OCI-LY1 (cell line): ENCODE measurements at regions not wholly inside any gene's neighbourhood (a gene's known extent, or its start where the extent isn't known, plus 50 kb on each side); places are given as distances from the start of the nearest gene placed in this dataset.

Source experiments
- H2AFZ ChIP-seq: fragments of 200-600 bp; sonication (generic), shearing (Covaris generic); 2 replicates; pipeline ENCODE4 v1.6.0; 2014; ENCODE audit warnings: antibody characterized with exemption, mild to moderate bottlenecking, low read length
- H3F3A ChIP-seq: fragments of 200-600 bp; sonication (generic), shearing (Covaris generic); 2 replicates; pipeline ENCODE4 v1.6.0; 2014; ENCODE audit warnings: mild to moderate bottlenecking, antibody characterized with exemption, low read length, moderate library complexity; ENCODE audit not compliant: insufficient read depth
- H3K27ac ChIP-seq: fragments of 200-600 bp; sonication (generic); 2 replicates; pipeline ENCODE4 v1.5.1; 2014; ENCODE audit warnings: low read length, mixed run types, mild to moderate bottlenecking, low read depth; ENCODE audit not compliant: poor library complexity, severe bottlenecking
- H3K27me3 ChIP-seq: fragments of 200-600 bp; sonication (generic); 2 replicates; pipeline ENCODE4 v1.6.0; 2014; ENCODE audit warnings: antibody characterized with exemption, mild to moderate bottlenecking, low read length, moderate library complexity; ENCODE audit not compliant: insufficient read depth
- H3K36me3 ChIP-seq: fragments of 200-600 bp; sonication (generic); 2 replicates; pipeline ENCODE4 v1.6.1; 2014; ENCODE audit warnings: mild to moderate bottlenecking, antibody characterized with exemption, low read length, moderate library complexity, mixed read lengths; ENCODE audit not compliant: insufficient read depth
- H3K4me1 ChIP-seq: fragments of 200-600 bp; sonication (generic); 2 replicates; pipeline ENCODE4 v1.5.1; 2014; ENCODE audit warnings: mild to moderate bottlenecking, low read length, moderate library complexity; ENCODE audit not compliant: insufficient read depth, severe bottlenecking
- H3K4me2 ChIP-seq: fragments of 200-600 bp; sonication (generic), shearing (Covaris generic); 2 replicates; pipeline ENCODE4 v1.6.1; 2014; ENCODE audit warnings: low read length
- H3K4me3 ChIP-seq: fragments of 200-600 bp; sonication (generic); 2 replicates; pipeline ENCODE4 v1.5.1; 2014; ENCODE audit warnings: low read length, low read depth, mild to moderate bottlenecking, mixed read lengths; ENCODE audit not compliant: poor library complexity, severe bottlenecking
- H3K79me2 ChIP-seq: fragments of 200-600 bp; shearing (Covaris generic); 2 replicates; pipeline ENCODE4 v1.6.1; 2016; ENCODE audit warnings: mixed run types, low read length, mixed read lengths; ENCODE audit not compliant: insufficient read depth
- H3K9ac ChIP-seq: fragments of 200-600 bp; sonication (generic), shearing (Covaris generic); 2 replicates; pipeline ENCODE4 v1.6.1; 2014; ENCODE audit warnings: mild to moderate bottlenecking, low read length, mixed read lengths
- H3K9me2 ChIP-seq: fragments of 200-600 bp; sonication (generic), shearing (Covaris generic); 2 replicates; pipeline ENCODE4 v1.6.1; 2014; ENCODE audit warnings: low read depth, mild to moderate bottlenecking, low read length, mixed read lengths
- H3K9me3 ChIP-seq: fragments of 200-600 bp; shearing (Covaris generic); 2 replicates; pipeline ENCODE4 v1.6.1; 2014; ENCODE audit warnings: low read length, mixed read lengths
- H4K20me1 ChIP-seq: fragments of 200-600 bp; sonication (generic), shearing (Covaris generic); 2 replicates; pipeline ENCODE4 v1.6.0; 2016; ENCODE audit warnings: mild to moderate bottlenecking, low read length; ENCODE audit not compliant: insufficient read depth
- CTCF ChIP-seq: fragments of 200-600 bp; sonication (generic), shearing (Covaris generic); IDR thresholded peaks from 2 replicates; pipeline ENCODE4 v1.5.1; 2017; ENCODE audit warnings: mild to moderate bottlenecking, antibody characterized with exemption, low read length, moderate library complexity, mixed read lengths
- EZH2 ChIP-seq: fragments of 200-600 bp; sonication (generic), shearing (Covaris generic); IDR thresholded peaks from 2 replicates; pipeline ENCODE4 v1.8.0; 2017; ENCODE audit warnings: borderline replicate concordance, mixed run types, mild to moderate bottlenecking, antibody characterized with exemption, low read length, moderate library complexity, mixed read lengths

GRCh38 chr5:30592833-30593232, 600.7 kb upstream of the CDH6 start:
- no peaks in the 10 kb centered on the region for H4K20me1 ChIP-seq
- H3K27me3 ChIP-seq = no peaks in the 10 kb centered on the region
- H3K9ac ChIP-seq = no peak overlapping the region
- no peak overlapping the region for H2AFZ ChIP-seq
- no peak overlapping the region for H3K27ac ChIP-seq
- H3K9me2 ChIP-seq = no peaks in the 10 kb centered on the region
- H3K4me3 ChIP-seq = no peak overlapping the region
- no peaks in the 10 kb centered on the region for H3K9me3 ChIP-seq
- H3K36me3 ChIP-seq = no peaks in the 10 kb centered on the region
- TF ChIP-seq CTCF = no peak
- TF ChIP-seq EZH2 = no peak
- H3K79me2 ChIP-seq = no peaks in the 10 kb centered on the region
- no peaks in the 10 kb centered on the region for H3K4me1 ChIP-seq
- H3F3A ChIP-seq = no peaks in the 10 kb centered on the region
- H3K4me2 ChIP-seq = no peak overlapping the region

GRCh38 chr5:30581198-30581935, 612.1 kb upstream of the CDH6 start:
- H3K9me3 ChIP-seq = no peaks in the 10 kb centered on the region

GRCh38 chr5:30574761-30575160, 618.7 kb upstream of the CDH6 start:
- Histone ChIP-seq H3K9me2 (no peaks in the 10 kb centered on the region), H3K9me3 (no peaks in the 10 kb centered on the region), H3K36me3 (no peaks in the 10 kb centered on the region), H3K4me3 (no peak overlapping the region), H3K27ac (no peak overlapping the region), H3K9ac (no peak overlapping the region), H3F3A (no peaks in the 10 kb centered on the region), H3K4me2 (no peak overlapping the region), H4K20me1 (no peaks in the 10 kb centered on the region), H3K4me1 (no peaks in the 10 kb centered on the region), H3K27me3 (no peaks in the 10 kb centered on the region), H3K79me2 (no peaks in the 10 kb centered on the region), H2AFZ (no peak overlapping the region)
- TF ChIP-seq CTCF (no peak), EZH2 (no peak)

More at GRCh38 chr5:30581198-30581935, 612.1 kb upstream of the CDH6 start:
- no peak overlapping the region for H3K4me3 ChIP-seq
- no peak overlapping the region for H3K27ac ChIP-seq
- TF ChIP-seq CTCF = no peak
- no peak for TF ChIP-seq EZH2
- no peaks in the 10 kb centered on the region for H3K9me2 ChIP-seq
- H3K36me3 ChIP-seq = no peaks in the 10 kb centered on the region
- no peak overlapping the region for H2AFZ ChIP-seq
- H3K27me3 ChIP-seq = no peaks in the 10 kb centered on the region
- no peak overlapping the region for H3K9ac ChIP-seq
- no peaks in the 10 kb centered on the region for H3F3A ChIP-seq
- H4K20me1 ChIP-seq = no peaks in the 10 kb centered on the region
- H3K79me2 ChIP-seq = no peaks in the 10 kb centered on the region
- no peak overlapping the region for H3K4me2 ChIP-seq
- no peaks in the 10 kb centered on the region for H3K4me1 ChIP-seq
